Naive B cell (primary cell): ENCODE measurements at regions not wholly inside any gene's neighbourhood (a gene's known extent, or its start where the extent isn't known, plus 50 kb on each side); places are given as distances from the start of the nearest gene placed in this dataset.

Experiments used
- ATAC-seq, 2 donors: fragments of 150-1000 bp; cut with Tn5 transposase; 2 replicates each; pipeline ENCODE4 v1.10.0; 2021; ENCODE audit warnings: low read depth in 2 of 2, mild to moderate bottlenecking in 2 of 2, moderate library complexity in 2 of 2
- DNase-seq: peaks from one replicate; pipeline ENCODE4 v3.0.0; 2022
- H3K27ac Mint-ChIP-seq, 6 donors: one replicate each; pipeline ENCODE4 v1.8.0; 2020 to 2022; ENCODE audit warnings: mild to moderate bottlenecking in 6 of 6, mixed read lengths in 6 of 6, moderate library complexity in 5 of 6, inconsistent platforms in 2 of 6
- H3K27me3 Mint-ChIP-seq, 3 donors: one replicate each; pipeline ENCODE4 v1.8.0; 2021 to 2022; ENCODE audit warnings: mixed read lengths in 3 of 3, mild to moderate bottlenecking in 1 of 3
- H3K36me3 Mint-ChIP-seq, 2 donors: one replicate each; pipeline ENCODE4 v1.8.0; 2020 to 2022; ENCODE audit warnings: mixed read lengths in 2 of 2, inconsistent platforms in 1 of 2, mild to moderate bottlenecking in 1 of 2
- H3K4me1 Mint-ChIP-seq, 3 donors: one replicate each; pipeline ENCODE4 v1.8.0; 2020 to 2022; ENCODE audit warnings: mixed read lengths in 3 of 3, inconsistent platforms in 1 of 3, mild to moderate bottlenecking in 1 of 3, moderate library complexity in 1 of 3
- H3K4me3 Mint-ChIP-seq, 8 donors: one replicate each; pipeline ENCODE4 v1.8.0; 2020 to 2022; ENCODE audit warnings: mild to moderate bottlenecking in 8 of 8, mixed read lengths in 8 of 8, moderate library complexity in 8 of 8, inconsistent platforms in 2 of 8
- H3K9me3 Mint-ChIP-seq, 7 donors: one replicate each; pipeline ENCODE4 v1.8.0; 2020 to 2022; ENCODE audit warnings: mixed read lengths in 7 of 7, mild to moderate bottlenecking in 5 of 7, inconsistent platforms in 2 of 7, moderate library complexity in 1 of 7

DNA sequence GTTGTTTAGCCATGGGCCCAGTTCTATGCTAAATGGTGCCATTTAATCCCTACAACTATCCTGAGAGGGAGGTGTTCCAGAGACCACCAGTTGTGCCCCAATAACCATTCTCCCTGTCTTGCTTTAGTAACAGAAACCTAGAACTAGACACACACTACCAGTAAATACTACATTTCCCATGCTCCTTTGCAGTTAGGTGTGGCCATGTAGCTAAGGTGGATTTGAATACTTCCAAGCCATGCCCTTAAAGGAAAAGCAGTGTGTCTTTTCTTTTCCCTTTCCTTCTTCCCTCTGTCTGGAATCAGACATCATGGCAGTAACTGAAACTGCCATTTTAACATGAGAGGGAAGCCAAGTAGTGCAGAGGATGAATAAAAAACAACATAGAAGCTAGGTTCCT lies 90.9 kb upstream of the TMEM33 start:
- peaks cover 0 to 9% of the 10 kb centered on the region in 2 donors for H3K36me3 Mint-ChIP-seq
- DNase-seq: no peak
- peaks cover 0 to 7% (median 5%) of the 10 kb centered on the region in 7 donors for H3K9me3 Mint-ChIP-seq
- no peak for ATAC-seq
- H3K4me3 Mint-ChIP-seq: no peak overlapping the region
- H3K27ac Mint-ChIP-seq: no peak overlapping the region
- peaks cover 17 to 25% (median 20%) of the 10 kb centered on the region in 3 donors for H3K27me3 Mint-ChIP-seq
- no peaks in the 10 kb centered on the region for H3K4me1 Mint-ChIP-seq

DNA sequence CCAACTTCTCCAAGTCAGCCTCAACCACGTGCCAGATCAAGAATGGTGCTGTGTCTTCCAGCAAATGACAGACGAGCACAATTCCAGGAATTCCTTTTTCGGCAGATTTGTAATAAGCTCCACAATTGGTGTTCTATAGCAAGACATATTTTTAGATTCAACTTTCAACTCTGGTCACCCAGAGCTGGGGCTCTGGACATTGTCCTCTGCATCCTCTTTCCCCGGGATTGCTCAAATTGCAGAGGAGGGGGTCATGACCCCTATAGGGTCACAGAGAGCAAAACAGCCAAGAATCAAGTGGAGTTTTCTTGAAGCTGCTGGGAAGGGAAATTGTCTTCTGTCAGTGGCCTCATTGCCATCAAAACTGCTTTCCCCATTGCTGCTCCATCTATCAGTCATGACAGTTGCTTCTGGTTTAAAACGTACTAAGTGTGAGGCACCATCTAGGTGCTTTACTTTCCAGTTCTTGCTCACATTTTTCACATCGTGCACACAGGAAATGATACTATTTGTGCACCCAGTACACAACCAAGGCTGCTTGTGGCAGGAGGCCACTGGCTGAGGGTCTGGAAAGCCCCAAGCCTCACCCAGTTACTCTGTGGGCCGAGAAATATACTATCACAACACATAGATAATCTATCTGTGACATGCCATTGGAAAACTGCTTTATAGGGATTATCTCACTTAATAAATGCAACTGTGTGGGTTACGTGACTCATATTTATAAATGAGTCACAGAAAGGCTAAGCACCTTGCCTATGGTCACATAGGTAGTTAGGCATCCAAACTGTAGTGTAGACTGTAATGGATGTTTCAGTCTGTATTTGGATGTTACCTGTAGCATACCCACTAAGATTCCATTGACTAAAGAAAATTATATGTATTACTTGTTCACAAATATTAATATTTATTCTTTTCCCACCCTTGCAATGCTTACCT lies 91.7 kb upstream of the PHOX2B start:
- peaks cover 0 to 9% of the 10 kb centered on the region in 2 donors for H3K36me3 Mint-ChIP-seq
- peaks cover 13 to 17% (median 16%) of the 10 kb centered on the region in 3 donors for H3K27me3 Mint-ChIP-seq
- H3K27ac Mint-ChIP-seq: no peak overlapping the region
- ATAC-seq: no peak
- H3K4me1 Mint-ChIP-seq: no peaks in the 10 kb centered on the region
- no peak overlapping the region for H3K4me3 Mint-ChIP-seq
- no peak for DNase-seq
- peaks cover 3 to 10% (median 5%) of the 10 kb centered on the region in 7 donors for H3K9me3 Mint-ChIP-seq

DNA sequence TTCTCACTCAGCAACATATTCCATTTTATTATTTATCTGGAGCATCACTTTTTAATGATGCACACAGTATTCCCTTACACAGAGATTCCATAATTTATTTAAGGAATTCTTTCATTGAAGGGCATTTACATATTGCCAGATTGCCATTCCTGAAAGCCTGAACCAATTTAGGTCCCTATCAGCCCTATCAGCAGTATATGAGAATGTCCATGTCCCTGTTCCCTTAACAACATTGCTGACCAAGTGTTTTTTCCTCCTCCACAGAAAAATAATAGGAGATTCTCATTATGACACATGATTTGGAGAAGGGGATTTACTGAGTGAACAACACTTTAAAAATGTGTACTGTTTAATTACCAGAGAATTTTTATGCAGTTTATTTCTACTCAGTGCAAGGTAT lies 90.1 kb upstream of the PHOX2B start:
- Mint-ChIP-seq H3K27me3 (peaks cover 2 to 11% (median 10%) of the 10 kb centered on the region in 3 donors), H3K27ac (no peak overlapping the region), H3K4me3 (no peak overlapping the region), H3K36me3 (peaks cover 0 to 2% of the 10 kb centered on the region in 2 donors), H3K4me1 (no peaks in the 10 kb centered on the region), H3K9me3 (peaks cover 0 to 10% (median 2%) of the 10 kb centered on the region in 7 donors)
- ATAC-seq (no peak), DNase-seq (no peak)

DNA sequence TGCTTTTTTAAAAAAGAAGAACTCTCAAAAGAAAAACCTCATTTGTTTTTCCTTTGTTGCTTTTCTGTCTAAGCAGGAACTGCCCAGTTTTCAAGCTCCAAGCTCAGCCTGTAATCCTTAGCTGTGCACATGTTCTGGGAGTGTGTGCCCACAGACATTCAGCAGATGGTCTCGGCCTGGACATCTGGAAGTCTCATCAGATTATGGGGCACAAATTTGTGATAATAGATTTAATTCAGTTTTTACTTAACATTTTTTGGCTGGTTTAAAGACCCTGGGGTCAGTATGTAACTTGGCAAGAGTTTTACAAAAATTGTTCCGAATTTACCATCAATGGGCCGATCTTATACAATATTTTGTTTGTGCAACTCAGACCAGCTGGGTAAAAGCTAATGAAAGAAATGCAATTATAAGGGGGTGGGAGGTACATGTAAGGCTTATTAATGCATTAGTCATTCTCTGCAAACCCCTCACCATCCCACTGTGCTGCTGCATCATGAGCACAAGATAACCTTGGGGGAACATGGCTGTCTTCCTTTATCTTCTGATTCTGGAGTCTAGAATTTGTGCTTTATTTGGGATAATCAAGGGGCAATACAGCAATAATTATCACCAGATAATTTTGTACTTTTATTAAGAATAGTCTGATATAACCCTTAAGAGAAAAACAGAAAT lies 86.9 kb upstream of the PHOX2B start:
- DNase-seq (no peak), ATAC-seq (no peak)
- Mint-ChIP-seq H3K4me3 (no peak overlapping the region), H3K27ac (no peak overlapping the region), H3K4me1 (no peaks in the 10 kb centered on the region), H3K9me3 (peaks cover 0 to 10% (median 0%) of the 10 kb centered on the region in 7 donors), H3K36me3 (no peaks in the 10 kb centered on the region), H3K27me3 (peaks cover 8 to 26% (median 22%) of the 10 kb centered on the region in 3 donors)

DNA sequence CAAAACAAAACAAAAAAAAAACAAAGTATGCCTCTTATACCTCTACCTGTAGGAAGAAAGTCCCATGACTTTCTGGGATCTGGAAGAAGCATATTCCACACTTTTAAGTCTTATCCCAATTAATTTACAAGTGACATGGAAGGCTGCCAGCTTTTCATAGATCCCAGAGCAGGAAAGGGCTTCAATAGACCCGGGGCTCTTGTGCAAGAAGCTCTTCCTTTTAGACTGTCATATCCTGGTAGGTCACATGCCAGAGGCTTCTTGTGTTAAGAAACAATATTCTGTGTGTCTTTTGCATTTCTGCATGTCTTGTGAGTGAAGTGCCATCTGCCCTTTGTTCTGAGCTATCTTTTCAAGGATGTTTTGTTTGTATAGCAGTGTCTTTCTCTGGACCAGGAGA lies 84.4 kb upstream of the PHOX2B start:
- Mint-ChIP-seq H3K27me3 (peaks cover 8 to 37% (median 32%) of the 10 kb centered on the region in 3 donors), H3K4me1 (no peaks in the 10 kb centered on the region), H3K27ac (no peak overlapping the region), H3K4me3 (no peak overlapping the region), H3K36me3 (no peaks in the 10 kb centered on the region), H3K9me3 (peaks cover 0 to 10% (median 3%) of the 10 kb centered on the region in 7 donors)
- ATAC-seq: no peak
- no peak for DNase-seq

DNA sequence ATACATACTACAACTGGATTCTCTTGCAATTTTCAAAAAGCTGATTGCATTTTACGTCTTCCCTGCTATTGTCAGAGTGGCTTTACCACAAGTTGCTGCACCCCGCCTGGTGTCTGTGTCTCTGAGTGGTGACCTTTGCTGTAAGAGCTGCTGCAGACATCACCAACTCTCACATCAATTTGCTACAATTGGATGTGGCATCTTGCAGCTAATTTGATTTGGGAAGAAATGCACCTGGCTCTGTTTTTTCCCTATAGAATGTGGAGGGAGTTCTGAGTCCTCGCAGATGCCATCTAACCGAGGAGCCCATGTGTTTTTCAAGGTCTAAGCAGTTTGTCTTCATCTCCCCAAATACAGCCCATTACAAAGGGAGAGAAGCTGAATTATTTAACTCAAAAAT lies 73.8 kb upstream of the PHOX2B start:
- DNase-seq: no peak
- Mint-ChIP-seq H3K9me3 (peaks cover 0 to 6% (median 0%) of the 10 kb centered on the region in 7 donors), H3K27me3 (peaks cover 12 to 36% (median 27%) of the 10 kb centered on the region in 3 donors), H3K27ac (no peak overlapping the region), H3K36me3 (no peaks in the 10 kb centered on the region), H3K4me1 (no peaks in the 10 kb centered on the region), H3K4me3 (no peak overlapping the region)
- ATAC-seq: no peak

DNA sequence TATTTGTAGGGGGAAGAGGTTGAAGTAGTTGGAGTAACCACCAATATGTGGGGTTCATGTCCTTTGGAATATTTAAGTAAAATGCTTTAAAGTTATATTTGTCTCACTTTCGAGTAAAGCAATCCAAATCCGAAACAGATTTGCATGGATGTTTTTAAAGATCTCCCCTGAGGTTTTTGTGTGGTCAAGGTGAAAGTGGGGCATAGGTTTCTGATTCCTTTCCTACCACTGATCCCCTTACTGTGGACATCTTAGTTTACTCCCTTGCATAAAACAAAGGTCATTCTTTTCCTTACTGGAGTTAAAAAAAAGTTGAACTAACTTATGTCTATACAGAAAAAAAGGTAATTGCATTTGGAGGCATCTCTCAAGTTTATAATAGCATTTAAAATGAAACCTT lies 71.9 kb upstream of the PHOX2B start:
- no peak overlapping the region for H3K4me3 Mint-ChIP-seq
- H3K9me3 Mint-ChIP-seq: peaks cover 0 to under 1% (median 0%) of the 10 kb centered on the region in 7 donors
- H3K27ac Mint-ChIP-seq: no peak overlapping the region
- peaks cover 5 to 27% (median 22%) of the 10 kb centered on the region in 3 donors for H3K27me3 Mint-ChIP-seq
- no peaks in the 10 kb centered on the region for H3K36me3 Mint-ChIP-seq
- no peak for ATAC-seq
- DNase-seq: no peak
- no peaks in the 10 kb centered on the region for H3K4me1 Mint-ChIP-seq

DNA sequence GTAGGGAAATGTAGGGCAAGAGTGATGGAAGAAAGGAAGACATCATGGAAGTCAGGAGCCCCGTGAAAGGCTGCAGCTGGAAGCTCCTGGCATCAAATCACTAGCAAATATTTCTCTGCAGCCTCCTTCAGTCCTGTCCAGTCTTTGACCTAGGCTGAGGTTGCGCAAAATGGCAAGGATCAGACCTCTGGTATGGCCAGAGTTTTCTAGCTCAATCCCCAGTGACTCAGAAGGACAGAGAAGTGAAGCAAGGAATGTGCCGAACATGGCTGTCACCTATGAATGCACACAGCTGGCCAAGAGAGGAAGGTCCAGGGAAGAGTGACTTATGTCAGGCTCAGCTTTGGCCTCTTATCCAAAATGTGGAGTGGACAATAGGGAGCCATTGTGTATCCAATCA lies 71.1 kb upstream of the PHOX2B start:
- no peak overlapping the region for H3K4me3 Mint-ChIP-seq
- no peaks in the 10 kb centered on the region for H3K36me3 Mint-ChIP-seq
- peaks cover 0 to 3% (median 0%) of the 10 kb centered on the region in 7 donors for H3K9me3 Mint-ChIP-seq
- H3K27me3 Mint-ChIP-seq: peaks cover 5 to 34% (median 31%) of the 10 kb centered on the region in 3 donors
- H3K27ac Mint-ChIP-seq: no peak overlapping the region
- no peaks in the 10 kb centered on the region for H3K4me1 Mint-ChIP-seq
- no peak for DNase-seq
- no peak for ATAC-seq

DNA sequence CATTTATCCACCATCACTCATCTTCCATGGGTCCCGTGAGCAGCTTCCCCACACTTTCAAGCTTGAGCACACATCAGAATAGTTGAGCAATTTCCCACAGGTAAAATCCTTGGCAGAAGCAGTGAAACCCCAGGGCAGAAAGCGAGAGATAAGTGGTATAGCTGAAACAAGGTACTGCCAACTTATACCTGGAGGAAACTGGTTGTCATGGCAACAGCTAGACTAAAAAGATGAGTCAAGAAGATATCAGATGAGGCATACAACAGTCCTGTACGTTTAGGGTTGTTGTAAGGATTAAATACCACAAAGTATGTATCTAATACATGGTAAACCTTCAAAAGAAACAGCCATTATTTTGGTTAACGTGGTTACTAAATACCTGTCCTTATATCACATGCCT lies 66.9 kb upstream of the PHOX2B start:
- Mint-ChIP-seq H3K27me3 (peaks cover 26 to 39% (median 38%) of the 10 kb centered on the region in 3 donors), H3K9me3 (peaks cover 0 to 7% (median 2%) of the 10 kb centered on the region in 7 donors), H3K27ac (no peak overlapping the region), H3K36me3 (no peaks in the 10 kb centered on the region), H3K4me1 (no peaks in the 10 kb centered on the region), H3K4me3 (no peak overlapping the region)
- no peak for ATAC-seq
- no peak for DNase-seq

DNA sequence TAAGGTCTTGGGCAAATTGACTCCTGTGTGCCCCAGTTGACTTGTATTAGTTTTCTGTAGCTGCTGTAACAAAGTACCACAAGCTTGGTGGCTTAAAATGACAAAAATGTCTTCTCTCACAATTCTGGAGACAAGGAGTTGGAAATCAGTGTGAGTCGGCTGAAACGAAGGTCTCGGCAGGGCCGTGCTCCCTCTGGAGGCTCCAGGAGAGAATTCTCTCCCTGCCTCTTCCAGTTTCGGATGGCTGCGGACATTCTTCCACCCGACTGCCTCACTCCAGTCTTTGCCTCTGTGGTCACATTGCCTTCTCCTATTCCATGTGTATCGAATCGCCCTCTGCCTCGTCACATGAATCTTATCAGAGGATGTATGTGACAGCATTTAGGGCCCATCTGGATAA lies 66.0 kb upstream of the PHOX2B start:
- Mint-ChIP-seq H3K4me3 (no peak overlapping the region), H3K27me3 (peaks cover 28 to 41% (median 34%) of the 10 kb centered on the region in 3 donors), H3K36me3 (no peaks in the 10 kb centered on the region), H3K4me1 (no peaks in the 10 kb centered on the region), H3K27ac (no peak overlapping the region), H3K9me3 (peaks cover 0 to 7% (median 2%) of the 10 kb centered on the region in 7 donors)
- DNase-seq: no peak
- ATAC-seq: no peak

DNA sequence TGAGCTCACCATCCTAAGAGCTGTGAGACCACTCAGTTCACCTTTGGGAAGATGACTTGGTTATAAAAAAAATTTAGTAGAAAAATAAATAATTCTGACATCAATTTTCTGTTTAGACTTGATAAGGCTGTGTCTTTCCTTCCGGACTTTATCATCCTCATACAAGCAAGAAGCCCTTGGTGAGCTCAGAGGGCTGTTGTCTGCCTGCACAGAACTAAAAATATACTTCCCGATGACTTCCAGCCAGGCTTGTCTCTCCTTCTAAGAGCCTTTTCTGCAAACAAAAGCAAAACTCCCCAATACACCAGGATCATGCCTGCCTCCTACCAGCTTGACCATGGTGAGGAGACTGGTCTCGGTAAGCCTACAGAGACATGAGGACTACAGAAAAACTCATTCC lies 58.3 kb upstream of the PHOX2B start:
- DNase-seq (no peak), ATAC-seq (no peak)
- H3K4me1 Mint-ChIP-seq: no peaks in the 10 kb centered on the region
- no peak overlapping the region for H3K27ac Mint-ChIP-seq
- H3K9me3 Mint-ChIP-seq: peaks cover 0 to 4% (median 2%) of the 10 kb centered on the region in 7 donors
- H3K36me3 Mint-ChIP-seq: no peaks in the 10 kb centered on the region
- peaks cover 5 to 29% (median 19%) of the 10 kb centered on the region in 3 donors for H3K27me3 Mint-ChIP-seq
- no peak overlapping the region for H3K4me3 Mint-ChIP-seq

DNA sequence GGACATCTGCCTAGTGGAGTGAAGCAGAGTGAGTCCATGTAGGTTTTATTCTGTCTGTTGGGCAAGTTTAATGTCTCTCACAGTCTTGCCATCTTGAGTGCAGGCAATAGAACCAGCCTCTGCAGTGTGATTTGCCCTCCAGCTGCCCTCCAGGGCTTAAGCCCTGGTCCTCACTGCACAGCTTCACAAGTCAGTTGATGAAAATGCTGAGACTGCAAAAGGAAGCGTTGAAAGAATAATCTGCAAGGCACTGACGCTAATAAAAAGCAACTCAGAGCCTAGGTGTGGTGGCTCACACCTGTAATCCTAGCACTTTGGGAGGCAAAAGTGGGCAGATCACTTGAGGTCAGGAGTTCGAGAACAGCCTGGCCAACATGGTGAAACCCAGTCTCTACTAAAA lies 54.1 kb upstream of the PHOX2B start:
- Mint-ChIP-seq H3K4me1 (no peaks in the 10 kb centered on the region), H3K9me3 (peaks cover 0 to 10% (median 4%) of the 10 kb centered on the region in 7 donors)
- DNase-seq: no peak

DNA sequence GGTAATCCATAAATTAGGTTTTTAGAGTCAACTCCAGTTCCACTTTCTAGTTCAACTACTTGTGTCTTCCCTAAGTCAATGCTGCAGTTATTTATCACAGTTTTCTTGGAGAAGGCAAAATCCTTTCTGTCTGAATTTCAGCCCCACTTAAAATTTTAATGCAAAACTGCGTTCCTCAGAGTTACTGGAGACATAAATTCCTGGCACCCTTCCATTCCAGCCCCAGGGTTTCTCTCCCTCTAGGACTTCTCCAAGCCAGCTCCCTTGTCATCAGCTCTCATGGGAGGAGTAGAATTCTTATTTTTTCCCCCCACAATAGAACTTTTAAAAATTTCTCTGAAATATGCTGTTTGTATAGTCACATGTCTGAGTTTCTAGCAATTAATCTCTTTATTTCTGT lies 50.6 kb upstream of the PHOX2B start:
- Mint-ChIP-seq H3K4me3 (no peak overlapping the region), H3K4me1 (no peaks in the 10 kb centered on the region), H3K27ac (no peak overlapping the region), H3K27me3 (peaks cover 0 to 12% (median 11%) of the 10 kb centered on the region in 3 donors), H3K36me3 (no peaks in the 10 kb centered on the region), H3K9me3 (peaks cover 0 to 10% (median 4%) of the 10 kb centered on the region in 7 donors)
- DNase-seq (no peak), ATAC-seq (no peak)

More for the DNA sequence above, 54.1 kb upstream of the PHOX2B start:
- H3K27ac Mint-ChIP-seq: no peak overlapping the region
- H3K27me3 Mint-ChIP-seq: peaks cover 10 to 17% (median 12%) of the 10 kb centered on the region in 3 donors
- H3K36me3 Mint-ChIP-seq: no peaks in the 10 kb centered on the region
- H3K4me3 Mint-ChIP-seq: no peak overlapping the region
- no peak for ATAC-seq
